Liver (tissue), 8 donors: ENCODE measurements at regions not wholly inside any gene's neighbourhood (a gene's known extent, or its start where the extent isn't known, plus 50 kb on each side); places are given as distances from the start of the nearest gene placed in this dataset.

Source experiments
- DNase-seq: peaks from one replicate; pipeline ENCODE4 v3.0.0-alpha.2; 2017; ENCODE audit warnings: low spot score
- H3K27ac ChIP-seq, 2 donors: one replicate each; pipeline ENCODE4 v1.7.0; 2013; ENCODE audit warnings: inconsistent platforms in 2 of 2, low read length in 2 of 2, control low read depth in 1 of 2, low read depth in 1 of 2, mild to moderate bottlenecking in 1 of 2
- H3K27me3 ChIP-seq, 4 donors: one replicate each; pipeline versions ENCODE4 v1.6.1 to v1.7.0; 2013; ENCODE audit warnings: low read length in 3 of 4, inconsistent platforms in 1 of 4, mild to moderate bottlenecking in 1 of 4, moderate library complexity in 1 of 4; ENCODE audit not compliant: control insufficient read depth in 4 of 4, insufficient read depth in 4 of 4
- H3K36me3 ChIP-seq, 4 donors: one replicate each; pipeline versions ENCODE4 v1.6.1 to v1.7.0; 2013; ENCODE audit warnings: low read length in 3 of 4, mild to moderate bottlenecking in 3 of 4, low read depth in 1 of 4, moderate library complexity in 1 of 4; ENCODE audit not compliant: control insufficient read depth in 4 of 4, insufficient read depth in 3 of 4
- H3K4me1 ChIP-seq, 4 donors: one replicate each; pipeline versions ENCODE4 v1.6.1 to v1.7.0; 2013; ENCODE audit warnings: low read length in 3 of 4, mild to moderate bottlenecking in 3 of 4, moderate library complexity in 1 of 4; ENCODE audit not compliant: control insufficient read depth in 4 of 4, insufficient read depth in 4 of 4
- H3K4me3 ChIP-seq, 3 donors: one replicate each; pipeline versions ENCODE4 v1.6.1 to v1.7.0; 2013; ENCODE audit warnings: low read length in 3 of 3, control low read depth in 1 of 3, low read depth in 1 of 3, mild to moderate bottlenecking in 1 of 3
- H3K9ac ChIP-seq, 2 donors: one replicate each; pipeline ENCODE4 v1.7.0; 2013; ENCODE audit warnings: low read length in 2 of 2, mild to moderate bottlenecking in 2 of 2, moderate library complexity in 2 of 2, control low read depth in 1 of 2, low read depth in 1 of 2
- H3K9me3 ChIP-seq, 4 donors: one replicate each; pipeline versions ENCODE4 v1.6.1 to v1.7.0; 2013; ENCODE audit warnings: low read length in 3 of 4; ENCODE audit not compliant: control insufficient read depth in 4 of 4
- EGR1 ChIP-seq, 2 donors: IDR thresholded peaks; 2 replicates each; pipeline ENCODE4 v1.6.1; 2016 to 2018; ENCODE audit warnings: antibody characterized with exemption in 2 of 2, low read depth in 2 of 2
- FOXA1 ChIP-seq: IDR thresholded peaks from 2 replicates; pipeline ENCODE4 v1.6.1; 2016; ENCODE audit warnings: antibody characterized with exemption
- FOXA2 ChIP-seq: IDR thresholded peaks from 2 replicates; pipeline ENCODE4 v1.6.1; 2016; ENCODE audit warnings: antibody characterized with exemption
- GABPA ChIP-seq, 2 donors: IDR thresholded peaks in 1 of 2; conservative IDR thresholded peaks in 1 of 2; 2 replicates each; pipeline ENCODE4 v1.6.1; 2016; ENCODE audit warnings: antibody characterized with exemption in 2 of 2, mild to moderate bottlenecking in 1 of 2, moderate library complexity in 1 of 2
- HNF4A ChIP-seq, 2 donors: conservative IDR thresholded peaks; 2 replicates each; pipeline ENCODE4 v1.6.1; 2016; ENCODE audit warnings: antibody characterized with exemption in 2 of 2, mild to moderate bottlenecking in 2 of 2
- HNF4G ChIP-seq: IDR thresholded peaks from 2 replicates; pipeline ENCODE4 v1.6.1; 2016; ENCODE audit warnings: antibody characterized with exemption
- JUND ChIP-seq, 2 donors: IDR thresholded peaks; 2 replicates each; pipeline ENCODE4 v1.6.1; 2016; ENCODE audit warnings: antibody characterized with exemption in 2 of 2
- NR2F2 ChIP-seq: IDR thresholded peaks from 2 replicates; pipeline ENCODE4 v1.6.1; 2016; ENCODE audit warnings: antibody characterized with exemption
- RAD21 ChIP-seq, 2 donors: IDR thresholded peaks; 2 replicates each; pipeline ENCODE4 v1.6.1; 2016; ENCODE audit warnings: antibody characterized with exemption in 2 of 2, mild to moderate bottlenecking in 2 of 2
- RXRA ChIP-seq, 2 donors: IDR thresholded peaks; 2 replicates each; pipeline ENCODE4 v1.6.1; 2017 to 2018; ENCODE audit warnings: antibody characterized with exemption in 2 of 2, mild to moderate bottlenecking in 1 of 2
- SP1 ChIP-seq: IDR thresholded peaks from 2 replicates; pipeline ENCODE4 v1.6.1; 2018; ENCODE audit warnings: antibody characterized with exemption, mild to moderate bottlenecking
- YY1 ChIP-seq: IDR thresholded peaks from 2 replicates; pipeline ENCODE4 v1.6.1; 2016; ENCODE audit warnings: antibody characterized with exemption, mild to moderate bottlenecking
- WGBS: extraction: QIAGEN DNeasy Blood & Tissue Kit; methylation state at CpG from one replicate; pipeline ENCODE4 v1.1.7; 2013; 5-methylcytosine and 5-hydroxymethylcytosine counted together
- TF ChIP-seq, protein P1 (sequence below): IDR thresholded peaks from 2 replicates; pipeline ENCODE4 v1.6.1; 2016; ENCODE audit warnings: antibody characterized with exemption
- TF ChIP-seq, protein P2 (sequence below): IDR thresholded peaks from 2 replicates; pipeline ENCODE4 v1.6.1; 2016; ENCODE audit warnings: antibody characterized with exemption
- TF ChIP-seq, protein P3 (sequence below): fragments of 150-350 bp; IDR thresholded peaks from 2 replicates; pipeline ENCODE4 v1.5.1; 2017; ENCODE audit warnings: improper control_type of control experiment, low read depth, low read length; ENCODE audit not compliant: missing input control
- TF ChIP-seq, protein P4 (sequence below): IDR thresholded peaks from 2 replicates; pipeline ENCODE4 v1.6.1; 2016; ENCODE audit warnings: antibody characterized with exemption, mild to moderate bottlenecking
- donor health status: healthy.
- donor health status: healthy.
- donor health status: healthy.
- donor health status: healthy.
- donor health status: healthy.

DNA sequence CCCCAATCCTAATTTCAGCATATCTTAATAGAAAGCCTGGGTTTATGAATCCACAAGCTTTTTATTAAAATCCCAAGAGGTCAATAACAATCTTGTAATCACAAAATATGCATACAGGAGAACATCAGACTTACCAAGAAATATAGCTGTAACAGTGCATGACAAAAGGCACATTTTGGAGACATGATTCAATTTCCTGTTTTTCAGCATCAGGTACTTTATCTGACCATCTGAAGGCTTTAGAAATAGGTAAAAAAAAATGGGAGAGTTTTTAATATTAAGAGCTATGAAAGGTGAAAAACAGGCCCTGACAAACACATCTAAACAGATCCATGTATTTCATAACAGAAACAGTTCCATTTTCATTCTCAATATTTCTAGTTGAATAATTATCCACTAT, 89.9 kb upstream of the EFEMP1 start:
- Histone ChIP-seq H3K4me1 (no peaks in the 10 kb centered on the region), H3K27me3 (peaks cover 0 to 2% (median 0%) of the 10 kb centered on the region in 4 donors), H3K9ac (no peak overlapping the region), H3K4me3 (no peak overlapping the region), H3K27ac (no peak overlapping the region), H3K36me3 (no peaks in the 10 kb centered on the region), H3K9me3 (no peaks in the 10 kb centered on the region)
- DNase-seq, result no peak
- TF ChIP-seq, protein P1, sequence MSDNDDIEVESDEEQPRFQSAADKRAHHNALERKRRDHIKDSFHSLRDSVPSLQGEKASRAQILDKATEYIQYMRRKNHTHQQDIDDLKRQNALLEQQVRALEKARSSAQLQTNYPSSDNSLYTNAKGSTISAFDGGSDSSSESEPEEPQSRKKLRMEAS, result no peak
- no peak for TF ChIP-seq GABPA (IDR thresholded peaks at IDR 0.05 in 1 of 2, conservative IDR thresholded peaks at IDR 0.05 in 1 of 2)
- TF ChIP-seq, protein P2, sequence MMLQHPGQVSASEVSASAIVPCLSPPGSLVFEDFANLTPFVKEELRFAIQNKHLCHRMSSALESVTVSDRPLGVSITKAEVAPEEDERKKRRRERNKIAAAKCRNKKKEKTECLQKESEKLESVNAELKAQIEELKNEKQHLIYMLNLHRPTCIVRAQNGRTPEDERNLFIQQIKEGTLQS, result no peak
- TF ChIP-seq FOXA2, result no peak
- TF ChIP-seq JUND (IDR thresholded peaks at IDR 0.05), result no peak
- TF ChIP-seq, protein P3, sequence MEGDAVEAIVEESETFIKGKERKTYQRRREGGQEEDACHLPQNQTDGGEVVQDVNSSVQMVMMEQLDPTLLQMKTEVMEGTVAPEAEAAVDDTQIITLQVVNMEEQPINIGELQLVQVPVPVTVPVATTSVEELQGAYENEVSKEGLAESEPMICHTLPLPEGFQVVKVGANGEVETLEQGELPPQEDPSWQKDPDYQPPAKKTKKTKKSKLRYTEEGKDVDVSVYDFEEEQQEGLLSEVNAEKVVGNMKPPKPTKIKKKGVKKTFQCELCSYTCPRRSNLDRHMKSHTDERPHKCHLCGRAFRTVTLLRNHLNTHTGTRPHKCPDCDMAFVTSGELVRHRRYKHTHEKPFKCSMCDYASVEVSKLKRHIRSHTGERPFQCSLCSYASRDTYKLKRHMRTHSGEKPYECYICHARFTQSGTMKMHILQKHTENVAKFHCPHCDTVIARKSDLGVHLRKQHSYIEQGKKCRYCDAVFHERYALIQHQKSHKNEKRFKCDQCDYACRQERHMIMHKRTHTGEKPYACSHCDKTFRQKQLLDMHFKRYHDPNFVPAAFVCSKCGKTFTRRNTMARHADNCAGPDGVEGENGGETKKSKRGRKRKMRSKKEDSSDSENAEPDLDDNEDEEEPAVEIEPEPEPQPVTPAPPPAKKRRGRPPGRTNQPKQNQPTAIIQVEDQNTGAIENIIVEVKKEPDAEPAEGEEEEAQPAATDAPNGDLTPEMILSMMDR, result no peak
- TF ChIP-seq HNF4G, result no peak
- TF ChIP-seq SP1, result no peak

DNA sequence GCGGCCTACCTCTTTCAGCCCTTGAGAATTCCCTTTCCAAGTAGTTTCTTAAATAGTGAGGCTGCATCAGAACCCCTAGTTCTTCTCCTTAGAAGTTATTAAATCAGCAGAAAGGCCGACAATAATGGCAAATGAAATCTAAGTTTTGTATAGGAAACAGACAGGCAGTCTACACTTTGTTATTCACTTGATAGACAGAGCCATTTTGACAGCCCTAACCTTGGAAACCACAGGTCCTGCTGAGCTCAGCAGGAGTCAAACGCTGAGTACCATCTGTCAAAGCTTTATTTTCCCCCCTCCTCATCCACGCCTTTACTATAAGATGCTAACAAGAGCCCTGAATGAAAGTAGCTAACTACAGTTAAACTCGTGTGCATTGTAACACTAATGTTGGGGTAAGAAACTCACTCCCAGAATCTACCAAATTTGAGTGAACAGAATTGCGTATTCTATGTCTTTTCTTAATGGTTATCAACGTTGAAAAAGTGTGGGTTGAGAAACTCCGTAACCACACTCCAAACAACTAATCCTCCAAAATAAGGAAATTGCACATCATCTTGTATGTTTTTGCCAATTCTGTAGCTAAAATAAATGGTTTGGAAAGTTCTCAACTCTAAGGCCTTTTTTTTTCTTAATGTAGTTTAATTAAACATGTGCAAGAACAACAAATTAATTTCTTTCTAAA, 90.6 kb upstream of the EFEMP1 start:
- peaks cover 0 to 2% (median 0%) of the 10 kb centered on the region in 4 donors for H3K27me3 ChIP-seq
- H3K9ac ChIP-seq, result no peak overlapping the region
- no peaks in the 10 kb centered on the region for H3K9me3 ChIP-seq
- H3K4me3 ChIP-seq, result no peak overlapping the region
- no peaks in the 10 kb centered on the region for H3K36me3 ChIP-seq
- DNase-seq, result no peak
- no peaks in the 10 kb centered on the region for H3K4me1 ChIP-seq
- H3K27ac ChIP-seq, result no peak overlapping the region
- WGBS, result 74% methylated on average over 8 of the region's 8 CpGs
- TF ChIP-seq FOXA2 (no peak), EGR1 (IDR thresholded peaks at IDR 0.05; ENCODE audit: low read depth in 2 of 2) (no peak), FOXA1 (no peak), NR2F2 (no peak), SP1 (no peak), RAD21 (IDR thresholded peaks at IDR 0.05) (no peak), JUND (IDR thresholded peaks at IDR 0.05) (no peak), RXRA (IDR thresholded peaks at IDR 0.05) (no peak), HNF4A (conservative IDR thresholded peaks at IDR 0.05) (no peak), HNF4G (no peak), YY1 (no peak), GABPA (IDR thresholded peaks at IDR 0.05 in 1 of 2, conservative IDR thresholded peaks at IDR 0.05 in 1 of 2) (no peak)
- TF ChIP-seq, protein P2, result no peak
- TF ChIP-seq, protein P1, result no peak
- TF ChIP-seq, protein P3, result no peak
- TF ChIP-seq, protein P4, sequence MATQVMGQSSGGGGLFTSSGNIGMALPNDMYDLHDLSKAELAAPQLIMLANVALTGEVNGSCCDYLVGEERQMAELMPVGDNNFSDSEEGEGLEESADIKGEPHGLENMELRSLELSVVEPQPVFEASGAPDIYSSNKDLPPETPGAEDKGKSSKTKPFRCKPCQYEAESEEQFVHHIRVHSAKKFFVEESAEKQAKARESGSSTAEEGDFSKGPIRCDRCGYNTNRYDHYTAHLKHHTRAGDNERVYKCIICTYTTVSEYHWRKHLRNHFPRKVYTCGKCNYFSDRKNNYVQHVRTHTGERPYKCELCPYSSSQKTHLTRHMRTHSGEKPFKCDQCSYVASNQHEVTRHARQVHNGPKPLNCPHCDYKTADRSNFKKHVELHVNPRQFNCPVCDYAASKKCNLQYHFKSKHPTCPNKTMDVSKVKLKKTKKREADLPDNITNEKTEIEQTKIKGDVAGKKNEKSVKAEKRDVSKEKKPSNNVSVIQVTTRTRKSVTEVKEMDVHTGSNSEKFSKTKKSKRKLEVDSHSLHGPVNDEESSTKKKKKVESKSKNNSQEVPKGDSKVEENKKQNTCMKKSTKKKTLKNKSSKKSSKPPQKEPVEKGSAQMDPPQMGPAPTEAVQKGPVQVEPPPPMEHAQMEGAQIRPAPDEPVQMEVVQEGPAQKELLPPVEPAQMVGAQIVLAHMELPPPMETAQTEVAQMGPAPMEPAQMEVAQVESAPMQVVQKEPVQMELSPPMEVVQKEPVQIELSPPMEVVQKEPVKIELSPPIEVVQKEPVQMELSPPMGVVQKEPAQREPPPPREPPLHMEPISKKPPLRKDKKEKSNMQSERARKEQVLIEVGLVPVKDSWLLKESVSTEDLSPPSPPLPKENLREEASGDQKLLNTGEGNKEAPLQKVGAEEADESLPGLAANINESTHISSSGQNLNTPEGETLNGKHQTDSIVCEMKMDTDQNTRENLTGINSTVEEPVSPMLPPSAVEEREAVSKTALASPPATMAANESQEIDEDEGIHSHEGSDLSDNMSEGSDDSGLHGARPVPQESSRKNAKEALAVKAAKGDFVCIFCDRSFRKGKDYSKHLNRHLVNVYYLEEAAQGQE, result no peak
